ENCODE measurements at regions not wholly inside any gene's neighbourhood (a gene's known extent, or its start where the extent isn't known, plus 50 kb on each side); places are given as distances from the start of the nearest gene placed in this dataset.

DNA sequence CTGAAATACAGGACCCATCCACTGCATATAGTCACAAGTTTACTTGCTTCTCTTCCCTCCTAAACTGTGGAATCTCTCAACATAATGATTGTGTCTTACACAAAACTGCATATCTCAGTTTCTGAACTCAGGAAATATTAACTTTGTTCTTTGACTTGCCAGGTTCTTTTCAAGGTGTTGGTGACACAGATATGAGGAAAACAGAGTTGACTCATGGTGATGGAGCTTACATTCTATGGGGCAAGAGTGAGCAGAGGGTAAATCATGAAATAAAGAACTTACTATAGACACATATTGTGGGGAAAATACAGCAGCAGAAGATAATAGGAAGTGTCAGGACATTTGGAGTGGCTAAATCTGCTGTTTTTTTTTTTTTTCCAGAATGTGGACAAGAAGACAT lies 72.5 kb upstream of the IGFBP3 start:
- Histone ChIP-seq H2BK5ac (ENCODE audit: low read depth, low read length, poor library complexity) (no peak overlapping the region), H3K9me3 (ENCODE audit: insufficient read depth, low read depth, low read length) (peaks cover 5% of the 10 kb centered on the region), H4K12ac (ENCODE audit: low read depth, low read length) (no peak overlapping the region)

DNA sequence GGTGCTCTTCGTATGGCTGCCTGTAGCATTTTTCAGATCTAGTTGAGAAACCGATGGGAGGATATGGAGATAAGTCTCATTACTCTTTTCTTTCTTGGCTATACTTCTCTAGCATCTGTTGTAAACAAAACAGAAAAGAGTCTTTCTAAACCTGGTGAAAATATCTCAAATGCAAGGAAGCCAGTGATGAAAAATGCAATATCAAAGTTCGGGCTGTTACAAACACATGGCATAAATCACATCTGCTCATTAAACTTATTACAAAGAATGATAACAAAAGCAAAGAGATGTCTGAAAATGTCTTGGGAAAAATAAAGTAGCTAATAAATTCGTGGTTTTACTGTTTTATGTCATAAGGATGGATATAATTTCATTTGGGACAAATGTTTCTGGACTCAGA lies 71.8 kb upstream of the IGFBP3 start:
- H3K4me2 ChIP-seq (ENCODE audit: low read length): no peak overlapping the region
- no peak overlapping the region for H4K8ac ChIP-seq (ENCODE audit: low read depth, low read length)
- peak in 1 of 2 donors; percentile 43 for DNase-seq
- H4K12ac ChIP-seq (ENCODE audit: low read depth, low read length): no peak overlapping the region
- H2AK5ac ChIP-seq (ENCODE audit: low read length): no peak overlapping the region
- H3K4me3 ChIP-seq (ENCODE audit: low read depth, low read length): no peak overlapping the region
- peaks cover 0 to 2% of the 10 kb centered on the region in 2 experiments for H3K4me1 ChIP-seq (ENCODE audit: control insufficient read depth in 1 of 2, insufficient read depth in 2 of 2, low read length in 2 of 2)
- no peak overlapping the region for H3K23ac ChIP-seq (ENCODE audit: low read length)
- no peak overlapping the region for H3K14ac ChIP-seq (ENCODE audit: low read length)
- H3K9ac ChIP-seq (ENCODE audit: low read length): no peak overlapping the region
- peaks cover 5% of the 10 kb centered on the region for H3K9me3 ChIP-seq (ENCODE audit: insufficient read depth, low read depth, low read length)
- H3K79me2 ChIP-seq (ENCODE audit: control insufficient read depth, insufficient read depth, low read length, poor library complexity): peaks cover 1% of the 10 kb centered on the region
- H2BK120ac ChIP-seq (ENCODE audit: insufficient read depth, low read length, poor library complexity): no peak overlapping the region
- H3K18ac ChIP-seq (ENCODE audit: low read length): no peak overlapping the region
- no peak overlapping the region for H3K27ac ChIP-seq (ENCODE audit: low read depth, low read length)
- H3K4ac ChIP-seq (ENCODE audit: low read depth, low read length): no peak overlapping the region
- H4K91ac ChIP-seq (ENCODE audit: low read depth, low read length): no peak overlapping the region
- no peak overlapping the region for H2BK5ac ChIP-seq (ENCODE audit: low read depth, low read length, poor library complexity)
- no peak overlapping the region for H2BK12ac ChIP-seq (ENCODE audit: low read length)
- no peaks in the 10 kb centered on the region for H3K36me3 ChIP-seq (ENCODE audit: control insufficient read depth in 1 of 2, insufficient read depth in 2 of 2, low read length in 2 of 2)
- WGBS (ENCODE audit: extremely low coverage, insufficient coverage, insufficient read length): no CpG with 5 or more reads among the region's 4 CpGs
- no peaks in the 10 kb centered on the region for H3K27me3 ChIP-seq (ENCODE audit: insufficient read depth, low read length)
- no peak overlapping the region for H2AFZ ChIP-seq (ENCODE audit: insufficient read depth, low read length, poor library complexity)
- H3K79me1 ChIP-seq (ENCODE audit: low read length): peaks cover 5% of the 10 kb centered on the region

More for the DNA sequence above, 72.5 kb upstream of the IGFBP3 start:
- DNase-seq: peak; percentile 32 to 70
- Histone ChIP-seq H2BK12ac (ENCODE audit: low read length) (no peak overlapping the region), H3K4me2 (ENCODE audit: low read length) (no peak overlapping the region), H4K8ac (ENCODE audit: low read depth, low read length) (no peak overlapping the region), H3K27me3 (ENCODE audit: insufficient read depth, low read length) (no peaks in the 10 kb centered on the region), H3K14ac (ENCODE audit: low read length) (no peak overlapping the region), H2AFZ (ENCODE audit: insufficient read depth, low read length, poor library complexity) (no peak overlapping the region), H3K18ac (ENCODE audit: low read length) (no peak overlapping the region), H3K4ac (ENCODE audit: low read depth, low read length) (no peak overlapping the region), H3K4me3 (ENCODE audit: low read depth, low read length) (no peak overlapping the region), H3K9ac (ENCODE audit: low read length) (no peak overlapping the region), H4K91ac (ENCODE audit: low read depth, low read length) (no peak overlapping the region), H3K27ac (ENCODE audit: low read depth, low read length) (no peak overlapping the region), H3K79me2 (ENCODE audit: control insufficient read depth, insufficient read depth, low read length, poor library complexity) (no peaks in the 10 kb centered on the region), H3K23ac (ENCODE audit: low read length) (no peak overlapping the region), H3K36me3 (ENCODE audit: control insufficient read depth in 1 of 2, insufficient read depth in 2 of 2, low read length in 2 of 2) (no peaks in the 10 kb centered on the region), H2AK5ac (ENCODE audit: low read length) (no peak overlapping the region), H3K79me1 (ENCODE audit: low read length) (peaks cover 2% of the 10 kb centered on the region), H3K4me1 (ENCODE audit: control insufficient read depth in 1 of 2, insufficient read depth in 2 of 2, low read length in 2 of 2) (peaks cover 0 to 2% of the 10 kb centered on the region in 2 experiments), H2BK120ac (ENCODE audit: insufficient read depth, low read length, poor library complexity) (no peak overlapping the region)

DNA sequence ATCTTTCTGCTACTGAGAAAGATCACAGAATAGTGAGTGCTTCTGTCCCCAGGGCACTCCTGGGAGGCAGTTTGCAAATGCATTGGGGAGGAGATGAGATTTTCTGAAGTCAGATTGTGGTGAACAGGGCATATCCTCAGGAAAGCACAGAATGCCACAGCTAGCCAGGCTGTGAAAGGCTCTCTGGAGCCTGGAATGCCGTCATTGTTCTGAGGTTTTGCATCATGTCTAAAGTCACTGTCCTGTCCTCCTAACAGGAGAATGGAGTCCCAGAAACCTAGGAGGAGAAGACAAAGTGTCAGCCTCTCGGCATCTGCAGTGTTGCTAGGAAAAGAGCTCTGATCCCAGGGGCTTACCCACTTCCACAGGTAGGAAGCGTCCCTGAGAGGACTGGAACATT lies 69.2 kb upstream of the IGFBP3 start:
- Histone ChIP-seq H4K12ac (ENCODE audit: low read depth, low read length) (no peak overlapping the region), H3K9ac (ENCODE audit: low read length) (no peak overlapping the region), H3K4me1 (ENCODE audit: control insufficient read depth in 1 of 2, insufficient read depth in 2 of 2, low read length in 2 of 2) (peaks cover 0 to 5% of the 10 kb centered on the region in 2 experiments), H3K4me3 (ENCODE audit: low read depth, low read length) (no peak overlapping the region), H3K23ac (ENCODE audit: low read length) (no peak overlapping the region), H2BK5ac (ENCODE audit: low read depth, low read length, poor library complexity) (no peak overlapping the region), H3K27me3 (ENCODE audit: insufficient read depth, low read length) (no peaks in the 10 kb centered on the region), H3K79me2 (ENCODE audit: control insufficient read depth, insufficient read depth, low read length, poor library complexity) (peaks cover 2% of the 10 kb centered on the region), H2BK12ac (ENCODE audit: low read length) (no peak overlapping the region), H3K18ac (ENCODE audit: low read length) (no peak overlapping the region), H2BK120ac (ENCODE audit: insufficient read depth, low read length, poor library complexity) (no peak overlapping the region), H3K36me3 (ENCODE audit: control insufficient read depth in 1 of 2, insufficient read depth in 2 of 2, low read length in 2 of 2) (no peaks in the 10 kb centered on the region), H3K9me3 (ENCODE audit: insufficient read depth, low read depth, low read length) (peaks cover 3% of the 10 kb centered on the region), H3K14ac (ENCODE audit: low read length) (no peak overlapping the region), H3K27ac (ENCODE audit: low read depth, low read length) (peak overlapping the region; percentile 9), H3K4me2 (ENCODE audit: low read length) (no peak overlapping the region), H3K79me1 (ENCODE audit: low read length) (peaks cover 12% of the 10 kb centered on the region), H2AFZ (ENCODE audit: insufficient read depth, low read length, poor library complexity) (no peak overlapping the region), H4K8ac (ENCODE audit: low read depth, low read length) (no peak overlapping the region), H3K4ac (ENCODE audit: low read depth, low read length) (no peak overlapping the region), H2AK5ac (ENCODE audit: low read length) (no peak overlapping the region), H4K91ac (ENCODE audit: low read depth, low read length) (no peak overlapping the region)
- WGBS (ENCODE audit: extremely low coverage, insufficient coverage, insufficient read length): no CpG with 5 or more reads among the region's 3 CpGs
- peak; percentile 23 to 49 for DNase-seq

DNA sequence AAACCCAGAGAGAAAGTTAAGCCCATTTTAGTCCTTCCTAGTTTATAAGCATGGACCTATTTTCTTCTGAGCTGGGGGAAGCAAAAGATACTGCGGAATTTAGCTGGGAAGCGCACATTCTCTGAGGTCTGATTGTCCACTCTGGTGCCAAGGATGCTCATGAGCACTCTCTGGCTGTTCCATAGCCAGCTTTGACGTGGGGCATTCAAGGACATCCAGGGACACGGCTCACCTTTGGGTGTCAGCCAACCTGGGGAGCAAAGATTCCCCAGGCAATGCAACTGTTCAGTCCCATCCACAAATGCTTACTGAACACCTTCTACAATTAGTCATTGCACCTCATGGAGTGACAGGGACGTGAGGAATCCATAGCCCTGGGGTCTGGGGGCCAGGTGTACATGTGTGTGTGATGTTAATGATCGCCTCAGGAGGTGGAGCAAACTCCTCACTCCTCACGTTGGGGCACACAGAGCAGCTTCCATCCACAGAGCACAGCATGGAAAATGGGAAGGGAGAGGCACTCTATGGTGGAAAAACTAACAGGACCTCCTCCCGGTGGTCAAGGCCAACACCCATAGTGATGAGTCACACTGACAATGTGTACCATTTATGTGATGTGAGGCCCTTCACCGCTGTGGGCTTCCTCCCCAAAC lies 67.5 kb upstream of the IGFBP3 start:
- Histone ChIP-seq H4K91ac (ENCODE audit: low read depth, low read length) (no peak overlapping the region), H2BK12ac (ENCODE audit: low read length) (peak overlapping the region; percentile 2), H3K9ac (ENCODE audit: low read length) (no peak overlapping the region), H3K4me2 (ENCODE audit: low read length) (no peak overlapping the region), H2AK5ac (ENCODE audit: low read length) (peak overlapping the region; percentile 24), H3K14ac (ENCODE audit: low read length) (no peak overlapping the region), H3K4me1 (ENCODE audit: control insufficient read depth in 1 of 2, insufficient read depth in 2 of 2, low read length in 2 of 2) (peaks cover 0 to 5% of the 10 kb centered on the region in 2 experiments), H3K79me2 (ENCODE audit: control insufficient read depth, insufficient read depth, low read length, poor library complexity) (peaks cover 2% of the 10 kb centered on the region), H3K79me1 (ENCODE audit: low read length) (peaks cover 12% of the 10 kb centered on the region), H4K8ac (ENCODE audit: low read depth, low read length) (no peak overlapping the region), H3K36me3 (ENCODE audit: control insufficient read depth in 1 of 2, insufficient read depth in 2 of 2, low read length in 2 of 2) (no peaks in the 10 kb centered on the region), H2AFZ (ENCODE audit: insufficient read depth, low read length, poor library complexity) (no peak overlapping the region), H2BK120ac (ENCODE audit: insufficient read depth, low read length, poor library complexity) (no peak overlapping the region), H3K23ac (ENCODE audit: low read length) (no peak overlapping the region), H3K18ac (ENCODE audit: low read length) (no peak overlapping the region), H3K27me3 (ENCODE audit: insufficient read depth, low read length) (no peaks in the 10 kb centered on the region), H2BK5ac (ENCODE audit: low read depth, low read length, poor library complexity) (no peak overlapping the region), H3K4me3 (ENCODE audit: low read depth, low read length) (no peak overlapping the region), H3K4ac (ENCODE audit: low read depth, low read length) (no peak overlapping the region), H3K9me3 (ENCODE audit: insufficient read depth, low read depth, low read length) (peaks cover 3% of the 10 kb centered on the region), H4K12ac (ENCODE audit: low read depth, low read length) (no peak overlapping the region), H3K27ac (ENCODE audit: low read depth, low read length) (no peak overlapping the region)
- peak; percentile 87 to 90 for DNase-seq
- no CpG with 5 or more reads among the region's 9 CpGs for WGBS (ENCODE audit: extremely low coverage, insufficient coverage, insufficient read length)
